ENCODE measurements at regions not wholly inside any gene's neighbourhood (a gene's known extent, or its start where the extent isn't known, plus 50 kb on each side); places are given as distances from the start of the nearest gene placed in this dataset.

DNA sequence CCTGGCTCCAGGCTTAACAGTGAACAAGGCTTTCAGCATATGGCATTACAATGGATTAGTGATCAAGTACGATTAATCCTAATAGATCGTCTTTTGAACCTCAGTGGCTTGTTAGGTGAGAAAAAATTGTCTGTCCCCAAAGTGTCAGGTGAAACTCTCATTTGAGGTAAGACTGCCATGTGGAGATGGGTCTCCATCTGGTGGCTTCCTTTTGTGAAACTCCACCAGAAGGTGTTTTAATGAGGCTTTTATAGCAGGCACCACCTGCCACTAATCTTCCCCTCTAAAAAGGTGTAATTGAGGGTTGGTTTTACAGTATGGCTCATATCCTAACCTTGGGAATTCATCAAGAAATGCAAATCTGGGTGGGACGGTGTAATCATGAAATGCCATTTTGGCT, 471.1 kb upstream of the MPDZ start:
- H3K4me2 ChIP-seq (ENCODE audit: low read length, poor library complexity, severe bottlenecking), result no peak overlapping the region
- no peaks in the 10 kb centered on the region for H3K79me1 ChIP-seq (replicated peaks; ENCODE audit: low read length, poor library complexity, severe bottlenecking)
- H2AK5ac ChIP-seq (ENCODE audit: low read length, severe bottlenecking), result no peak overlapping the region
- no peak for DNase-seq
- H2BK120ac ChIP-seq (ENCODE audit: low read depth, low read length), result no peak overlapping the region
- H4K91ac ChIP-seq (ENCODE audit: low read length), result no peak overlapping the region
- H3K27me3 ChIP-seq (ENCODE audit: control insufficient read depth in 1 of 2, insufficient read depth in 1 of 2, low read length in 2 of 2), result no peaks in the 10 kb centered on the region
- WGBS, result 89% methylated on average over 3 of the region's 3 CpGs
- no peak overlapping the region for H3K9ac ChIP-seq (ENCODE audit: low read length)
- H2BK12ac ChIP-seq (ENCODE audit: low read length in 2 of 2), result no peak overlapping the region
- H3K9me3 ChIP-seq (ENCODE audit: control insufficient read depth, low read length), result no peaks in the 10 kb centered on the region
- no peaks in the 10 kb centered on the region for H3K4me1 ChIP-seq (ENCODE audit: control insufficient read depth, insufficient read depth, low read depth, low read length)
- H2BK15ac ChIP-seq (ENCODE audit: low read depth, poor library complexity, severe bottlenecking), result no peak overlapping the region
- H2AFZ ChIP-seq (ENCODE audit: low read depth, low read length), result no peak overlapping the region
- no peak overlapping the region for H3K23ac ChIP-seq (ENCODE audit: low read length in 2 of 2)
- no peak overlapping the region for H4K8ac ChIP-seq (ENCODE audit: low read length)
- H3K18ac ChIP-seq (ENCODE audit: low read depth in 1 of 2, low read length in 2 of 2), result no peak overlapping the region
- H3K4ac ChIP-seq (ENCODE audit: low read depth in 1 of 2, low read length in 2 of 2), result no peak overlapping the region
- no peak overlapping the region for H3K14ac ChIP-seq (ENCODE audit: low read length in 2 of 2)
- no peak overlapping the region for H3K4me3 ChIP-seq (ENCODE audit: insufficient read depth in 1 of 2, low read depth in 1 of 2, low read length in 2 of 2)
- no peak overlapping the region for H3K27ac ChIP-seq (ENCODE audit: low read length, poor library complexity, severe bottlenecking)
- no peak overlapping the region for H2BK5ac ChIP-seq (ENCODE audit: low read depth, low read length, poor library complexity, severe bottlenecking)
- H3K36me3 ChIP-seq (ENCODE audit: control insufficient read depth in 1 of 2, insufficient read depth in 2 of 2, low read depth in 1 of 2, low read length in 2 of 2), result no peaks in the 10 kb centered on the region

DNA sequence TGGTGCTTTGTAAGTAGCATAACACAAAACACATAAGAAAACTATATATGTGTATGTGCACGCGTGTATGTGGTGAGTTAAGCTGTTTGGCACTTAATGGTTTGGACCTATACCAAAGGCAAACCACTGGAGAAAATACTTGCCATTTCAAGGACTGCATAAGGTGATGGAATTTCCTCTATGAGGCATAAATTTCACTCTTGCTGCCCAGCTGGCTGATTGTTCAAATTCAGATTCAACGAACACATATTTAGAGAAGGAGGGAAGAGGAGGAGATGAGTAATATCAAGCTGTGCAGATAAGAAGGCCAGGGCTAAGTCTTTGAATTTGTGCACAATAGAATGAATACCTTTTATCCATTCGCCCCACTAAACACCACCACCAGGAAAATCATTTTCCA, 470.6 kb upstream of the MPDZ start:
- H2AK5ac ChIP-seq (ENCODE audit: low read length, severe bottlenecking), result no peak overlapping the region

DNA sequence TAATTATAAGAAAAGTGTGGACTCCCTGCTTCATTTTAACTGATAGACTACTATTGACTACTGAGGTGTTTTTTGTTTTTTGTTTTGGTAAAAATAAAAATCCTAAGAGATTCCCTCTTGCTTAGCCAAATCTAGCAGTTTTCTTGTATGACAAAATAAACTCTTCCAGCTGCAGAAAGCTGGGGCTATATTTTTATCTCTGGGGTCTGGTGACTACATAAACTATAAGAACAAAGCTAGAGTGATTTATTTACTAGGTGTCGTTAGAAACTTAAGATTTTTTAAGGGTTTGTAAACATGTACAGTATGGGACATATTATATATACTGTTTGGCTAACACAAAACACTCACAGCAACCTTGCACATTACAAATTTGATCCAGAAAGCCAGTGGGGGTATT, 467.4 kb upstream of the MPDZ start:
- no peak overlapping the region for H2AK5ac ChIP-seq (ENCODE audit: low read length, severe bottlenecking)
- H3K27me3 ChIP-seq (ENCODE audit: control insufficient read depth in 1 of 2, insufficient read depth in 1 of 2, low read length in 2 of 2), result no peaks in the 10 kb centered on the region
- H3K18ac ChIP-seq (ENCODE audit: low read depth in 1 of 2, low read length in 2 of 2), result no peak overlapping the region
- H4K91ac ChIP-seq (ENCODE audit: low read length), result no peak overlapping the region
- no peak for DNase-seq
- H3K9ac ChIP-seq (ENCODE audit: low read length), result no peak overlapping the region
- H2BK120ac ChIP-seq (ENCODE audit: low read depth, low read length), result no peak overlapping the region
- no peak overlapping the region for H2BK5ac ChIP-seq (ENCODE audit: low read depth, low read length, poor library complexity, severe bottlenecking)
- no peaks in the 10 kb centered on the region for H3K79me1 ChIP-seq (replicated peaks; ENCODE audit: low read length, poor library complexity, severe bottlenecking)
- H2BK15ac ChIP-seq (ENCODE audit: low read depth, poor library complexity, severe bottlenecking), result no peak overlapping the region
- no peak overlapping the region for H4K8ac ChIP-seq (ENCODE audit: low read length)
- no peak overlapping the region for H3K4me3 ChIP-seq (ENCODE audit: insufficient read depth in 1 of 2, low read depth in 1 of 2, low read length in 2 of 2)
- H3K27ac ChIP-seq (ENCODE audit: low read length, poor library complexity, severe bottlenecking), result no peak overlapping the region
- no peak overlapping the region for H3K4me2 ChIP-seq (ENCODE audit: low read length, poor library complexity, severe bottlenecking)
- no peak overlapping the region for H3K14ac ChIP-seq (ENCODE audit: low read length in 2 of 2)
- no peak overlapping the region for H3K23ac ChIP-seq (ENCODE audit: low read length in 2 of 2)
- H3K4me1 ChIP-seq (ENCODE audit: control insufficient read depth, insufficient read depth, low read depth, low read length), result no peaks in the 10 kb centered on the region
- no peak overlapping the region for H3K4ac ChIP-seq (ENCODE audit: low read depth in 1 of 2, low read length in 2 of 2)
- H3K9me3 ChIP-seq (ENCODE audit: control insufficient read depth, low read length), result no peaks in the 10 kb centered on the region
- H3K36me3 ChIP-seq (ENCODE audit: control insufficient read depth in 1 of 2, insufficient read depth in 2 of 2, low read depth in 1 of 2, low read length in 2 of 2), result no peaks in the 10 kb centered on the region
- no CpG with 5 or more reads among the region's 1 CpG for WGBS
- no peak overlapping the region for H2BK12ac ChIP-seq (ENCODE audit: low read length in 2 of 2)
- H2AFZ ChIP-seq (ENCODE audit: low read depth, low read length), result no peak overlapping the region

More for the DNA sequence above, 470.6 kb upstream of the MPDZ start:
- H2BK120ac ChIP-seq (ENCODE audit: low read depth, low read length), result no peak overlapping the region
- no peaks in the 10 kb centered on the region for H3K27me3 ChIP-seq (ENCODE audit: control insufficient read depth in 1 of 2, insufficient read depth in 1 of 2, low read length in 2 of 2)
- no peaks in the 10 kb centered on the region for H3K79me1 ChIP-seq (replicated peaks; ENCODE audit: low read length, poor library complexity, severe bottlenecking)
- no peak overlapping the region for H3K14ac ChIP-seq (ENCODE audit: low read length in 2 of 2)
- no peak overlapping the region for H3K18ac ChIP-seq (ENCODE audit: low read depth in 1 of 2, low read length in 2 of 2)
- H2AFZ ChIP-seq (ENCODE audit: low read depth, low read length), result no peak overlapping the region
- H3K4ac ChIP-seq (ENCODE audit: low read depth in 1 of 2, low read length in 2 of 2), result no peak overlapping the region
- no peak overlapping the region for H3K23ac ChIP-seq (ENCODE audit: low read length in 2 of 2)
- no peaks in the 10 kb centered on the region for H3K36me3 ChIP-seq (ENCODE audit: control insufficient read depth in 1 of 2, insufficient read depth in 2 of 2, low read depth in 1 of 2, low read length in 2 of 2)
- H3K4me3 ChIP-seq (ENCODE audit: insufficient read depth in 1 of 2, low read depth in 1 of 2, low read length in 2 of 2), result no peak overlapping the region
- DNase-seq, result peak; percentile 3
- H3K27ac ChIP-seq (ENCODE audit: low read length, poor library complexity, severe bottlenecking), result no peak overlapping the region
- no peak overlapping the region for H2BK15ac ChIP-seq (ENCODE audit: low read depth, poor library complexity, severe bottlenecking)
- no peak overlapping the region for H3K9ac ChIP-seq (ENCODE audit: low read length)
- no peaks in the 10 kb centered on the region for H3K4me1 ChIP-seq (ENCODE audit: control insufficient read depth, insufficient read depth, low read depth, low read length)
- H2BK5ac ChIP-seq (ENCODE audit: low read depth, low read length, poor library complexity, severe bottlenecking), result no peak overlapping the region
- H4K91ac ChIP-seq (ENCODE audit: low read length), result no peak overlapping the region
- H3K9me3 ChIP-seq (ENCODE audit: control insufficient read depth, low read length), result no peaks in the 10 kb centered on the region
- no peak overlapping the region for H3K4me2 ChIP-seq (ENCODE audit: low read length, poor library complexity, severe bottlenecking)
- no peak overlapping the region for H4K8ac ChIP-seq (ENCODE audit: low read length)
- 75% methylated on average over 1 of the region's 4 CpGs for WGBS
- H2BK12ac ChIP-seq (ENCODE audit: low read length in 2 of 2), result no peak overlapping the region

DNA sequence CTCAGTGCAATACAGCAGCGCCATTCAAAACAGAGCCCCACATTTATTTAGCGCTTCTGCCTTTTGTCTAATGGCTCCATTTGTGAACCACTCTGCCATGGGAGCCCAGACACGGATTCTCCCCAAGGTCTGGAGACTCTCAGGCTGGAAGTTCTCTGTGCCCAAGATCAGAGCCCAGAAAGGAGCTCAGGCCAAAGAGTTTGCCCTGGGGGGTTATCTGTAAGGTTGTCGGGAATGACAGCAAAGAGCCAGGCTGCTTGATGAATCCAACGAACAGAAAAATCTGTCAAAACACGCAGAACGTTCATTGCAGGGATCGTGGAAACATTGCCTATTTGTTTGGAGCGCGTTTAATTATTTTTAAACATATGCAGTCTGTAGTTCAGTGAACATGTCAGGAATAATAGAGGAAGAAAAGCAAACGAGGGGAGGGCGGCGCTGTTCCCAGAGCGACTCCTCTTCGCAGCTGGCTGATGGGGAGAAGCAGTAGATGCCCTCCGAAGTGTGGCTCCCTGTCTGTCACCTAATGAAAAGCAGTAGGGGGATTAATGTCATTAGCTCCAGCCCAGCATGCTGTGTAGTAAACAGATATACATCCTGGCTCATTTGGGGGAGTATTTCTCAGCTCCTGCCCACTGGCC, 464.9 kb upstream of the MPDZ start:
- Histone ChIP-seq H2BK15ac (ENCODE audit: low read depth, poor library complexity, severe bottlenecking) (no peak overlapping the region), H4K8ac (ENCODE audit: low read length) (no peak overlapping the region), H3K27me3 (ENCODE audit: control insufficient read depth in 1 of 2, insufficient read depth in 1 of 2, low read length in 2 of 2) (no peaks in the 10 kb centered on the region), H3K9ac (ENCODE audit: low read length) (no peak overlapping the region), H3K9me3 (ENCODE audit: control insufficient read depth, low read length) (no peaks in the 10 kb centered on the region), H3K79me1 (replicated peaks; ENCODE audit: low read length, poor library complexity, severe bottlenecking) (no peaks in the 10 kb centered on the region), H3K36me3 (ENCODE audit: control insufficient read depth in 1 of 2, insufficient read depth in 2 of 2, low read depth in 1 of 2, low read length in 2 of 2) (no peaks in the 10 kb centered on the region), H3K18ac (ENCODE audit: low read depth in 1 of 2, low read length in 2 of 2) (no peak overlapping the region), H3K4me1 (ENCODE audit: control insufficient read depth, insufficient read depth, low read depth, low read length) (no peaks in the 10 kb centered on the region), H3K4ac (ENCODE audit: low read depth in 1 of 2, low read length in 2 of 2) (no peak overlapping the region), H3K4me3 (ENCODE audit: insufficient read depth in 1 of 2, low read depth in 1 of 2, low read length in 2 of 2) (no peak overlapping the region), H3K4me2 (ENCODE audit: low read length, poor library complexity, severe bottlenecking) (no peak overlapping the region), H2AFZ (ENCODE audit: low read depth, low read length) (no peak overlapping the region), H3K27ac (ENCODE audit: low read length, poor library complexity, severe bottlenecking) (no peak overlapping the region), H2BK120ac (ENCODE audit: low read depth, low read length) (no peak overlapping the region), H4K91ac (ENCODE audit: low read length) (no peak overlapping the region), H2AK5ac (ENCODE audit: low read length, severe bottlenecking) (no peak overlapping the region), H2BK12ac (ENCODE audit: low read length in 2 of 2) (no peak overlapping the region), H3K14ac (ENCODE audit: low read length in 2 of 2) (no peak overlapping the region), H2BK5ac (ENCODE audit: low read depth, low read length, poor library complexity, severe bottlenecking) (no peak overlapping the region), H3K23ac (ENCODE audit: low read length in 2 of 2) (no peak overlapping the region)
- no peak for DNase-seq
- WGBS, result 86% methylated on average over 16 of the region's 16 CpGs
